Thoracic aorta (tissue), 2 donors: ENCODE measurements at regions not wholly inside any gene's neighbourhood (a gene's known extent, or its start where the extent isn't known, plus 50 kb on each side); places are given as distances from the start of the nearest gene placed in this dataset.

Source experiments
- ATAC-seq: fragments of 150-250 bp; one replicate; pipeline ENCODE4 v1.8.0; 2017; ENCODE audit warnings: low read depth; ENCODE audit not compliant: insufficient number of reproducible peaks, low FRiP score
- DNase-seq: peaks from one replicate; pipeline ENCODE4 v3.0.0-alpha.2; 2020; ENCODE audit warnings: low spot score
- H3K27ac ChIP-seq, 2 donors: fragments of 200-600 bp; sonication (generic); 1 replicate in 1 of 2; 2 replicates in 1 of 2; pipeline ENCODE4 v1.5.1; 2016; ENCODE audit warnings: mild to moderate bottlenecking in 2 of 2, moderate library complexity in 2 of 2
- H3K27me3 ChIP-seq: fragments of 200-600 bp; sonication (generic); replicated peaks from 2 replicates; pipeline ENCODE4 v1.6.0; 2016; ENCODE audit warnings: mild to moderate bottlenecking; ENCODE audit not compliant: insufficient read depth
- H3K36me3 ChIP-seq: fragments of 200-600 bp; sonication (generic); one replicate; pipeline ENCODE4 v1.5.1; 2016
- H3K4me1 ChIP-seq, 2 donors: fragments of 200-600 bp; sonication (generic); 1 replicate in 1 of 2; 2 replicates in 1 of 2; pipeline versions ENCODE4 v1.5.1 to v1.6.0; 2016; ENCODE audit warnings: low read depth in 2 of 2, mild to moderate bottlenecking in 1 of 2; ENCODE audit not compliant: control insufficient read depth in 1 of 2
- H3K4me3 ChIP-seq: fragments of 200-600 bp; sonication (generic); 2 replicates; pipeline ENCODE4 v1.5.1; 2016; ENCODE audit warnings: mild to moderate bottlenecking
- H3K9me3 ChIP-seq: fragments of 200-600 bp; sonication (generic); 2 replicates; pipeline ENCODE4 v1.5.1; 2016
- TF ChIP-seq, protein P1 (sequence below): fragments of 200-600 bp; sonication (generic); IDR thresholded peaks from one replicate; pipeline ENCODE4 v1.5.1; 2019; ENCODE audit warnings: antibody characterized with exemption

DNA sequence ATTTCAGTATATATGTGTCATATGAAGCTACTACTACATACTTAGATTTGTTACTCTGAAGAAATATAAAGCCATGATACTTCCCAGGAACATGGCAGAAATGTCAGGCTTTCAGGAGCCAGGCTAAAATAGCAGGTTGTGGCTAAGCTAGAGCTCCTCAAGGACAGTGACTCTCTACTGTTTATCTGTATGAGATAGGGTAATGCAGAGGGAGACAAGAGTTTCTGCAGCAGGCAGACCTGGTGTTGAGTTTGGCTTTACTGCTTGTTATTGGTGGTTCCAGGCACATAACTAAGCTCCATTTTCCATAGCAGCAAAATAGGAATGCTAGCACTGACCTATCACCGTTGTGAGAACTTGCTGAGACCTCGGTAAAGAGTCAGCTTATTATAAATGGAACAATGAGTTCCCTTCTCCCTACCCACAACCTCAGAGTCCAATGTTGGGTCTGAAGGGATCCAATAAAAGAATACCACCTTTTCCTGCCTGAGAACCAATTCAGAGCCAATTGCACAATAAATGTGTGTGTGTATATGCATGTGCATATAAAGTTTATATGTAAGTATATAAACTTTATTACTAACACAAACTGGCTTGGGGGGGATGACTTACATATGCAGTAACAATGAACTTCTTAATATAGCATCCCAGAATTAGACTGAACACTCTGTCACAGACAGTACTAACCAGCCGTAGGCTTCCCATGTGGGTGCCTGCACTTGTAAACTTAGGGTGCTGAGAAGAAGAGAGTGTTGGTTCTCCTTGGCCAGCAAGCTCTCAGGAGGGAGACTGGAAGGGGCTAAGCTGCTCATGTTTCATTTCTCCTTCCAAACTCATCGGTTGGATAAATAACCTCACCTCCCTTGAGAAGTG is 51.9 kb upstream of the PAQR3 start:
- H3K4me3 ChIP-seq, result no peak overlapping the region
- ATAC-seq (no peak), DNase-seq (no peak)
- no peaks in the 10 kb centered on the region for H3K27me3 ChIP-seq
- H3K4me1 ChIP-seq, result no peaks in the 10 kb centered on the region
- H3K36me3 ChIP-seq, result no peaks in the 10 kb centered on the region
- TF ChIP-seq, protein P1, sequence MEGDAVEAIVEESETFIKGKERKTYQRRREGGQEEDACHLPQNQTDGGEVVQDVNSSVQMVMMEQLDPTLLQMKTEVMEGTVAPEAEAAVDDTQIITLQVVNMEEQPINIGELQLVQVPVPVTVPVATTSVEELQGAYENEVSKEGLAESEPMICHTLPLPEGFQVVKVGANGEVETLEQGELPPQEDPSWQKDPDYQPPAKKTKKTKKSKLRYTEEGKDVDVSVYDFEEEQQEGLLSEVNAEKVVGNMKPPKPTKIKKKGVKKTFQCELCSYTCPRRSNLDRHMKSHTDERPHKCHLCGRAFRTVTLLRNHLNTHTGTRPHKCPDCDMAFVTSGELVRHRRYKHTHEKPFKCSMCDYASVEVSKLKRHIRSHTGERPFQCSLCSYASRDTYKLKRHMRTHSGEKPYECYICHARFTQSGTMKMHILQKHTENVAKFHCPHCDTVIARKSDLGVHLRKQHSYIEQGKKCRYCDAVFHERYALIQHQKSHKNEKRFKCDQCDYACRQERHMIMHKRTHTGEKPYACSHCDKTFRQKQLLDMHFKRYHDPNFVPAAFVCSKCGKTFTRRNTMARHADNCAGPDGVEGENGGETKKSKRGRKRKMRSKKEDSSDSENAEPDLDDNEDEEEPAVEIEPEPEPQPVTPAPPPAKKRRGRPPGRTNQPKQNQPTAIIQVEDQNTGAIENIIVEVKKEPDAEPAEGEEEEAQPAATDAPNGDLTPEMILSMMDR, result no peak
- H3K9me3 ChIP-seq, result no peaks in the 10 kb centered on the region
- no peak overlapping the region for H3K27ac ChIP-seq

DNA sequence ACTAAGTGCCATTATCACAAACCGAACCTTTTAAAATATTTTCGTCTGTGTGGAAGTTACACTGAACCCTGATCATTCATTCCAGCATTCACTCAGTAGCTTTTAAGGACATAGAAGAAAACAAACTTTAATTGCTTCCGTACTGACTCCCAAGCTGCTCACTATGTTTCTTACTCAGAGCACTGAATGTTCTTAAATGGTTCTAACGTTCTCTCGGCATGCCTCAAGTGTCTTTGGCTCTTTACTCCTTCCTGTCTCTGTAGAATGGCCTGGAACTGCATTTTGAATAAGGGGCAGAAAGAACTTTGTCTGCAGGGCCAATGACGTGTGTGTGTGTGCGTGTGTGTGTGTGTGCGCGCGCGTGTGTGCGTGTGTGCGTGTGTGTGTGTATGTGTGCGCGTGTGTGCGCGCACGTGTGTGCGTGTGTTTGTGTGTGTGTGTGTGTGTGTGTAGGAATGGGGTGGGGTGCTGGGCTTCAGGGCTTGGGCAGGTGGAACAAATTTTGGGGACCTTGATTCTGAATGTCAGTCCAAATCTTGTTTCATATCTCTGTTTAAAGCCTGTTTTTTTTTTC is 50.5 kb upstream of the PAQR3 start:
- TF ChIP-seq, protein P1, result no peak
- DNase-seq (no peak), ATAC-seq (no peak)
- no peak overlapping the region for H3K27ac ChIP-seq
- H3K4me3 ChIP-seq, result no peak overlapping the region
- no peaks in the 10 kb centered on the region for H3K36me3 ChIP-seq
- no peaks in the 10 kb centered on the region for H3K9me3 ChIP-seq
- H3K27me3 ChIP-seq, result no peaks in the 10 kb centered on the region
- no peaks in the 10 kb centered on the region for H3K4me1 ChIP-seq
